ENCODE measurements at regions not wholly inside any gene's neighbourhood (a gene's known extent, or its start where the extent isn't known, plus 50 kb on each side); places are given as distances from the start of the nearest gene placed in this dataset.

DNA sequence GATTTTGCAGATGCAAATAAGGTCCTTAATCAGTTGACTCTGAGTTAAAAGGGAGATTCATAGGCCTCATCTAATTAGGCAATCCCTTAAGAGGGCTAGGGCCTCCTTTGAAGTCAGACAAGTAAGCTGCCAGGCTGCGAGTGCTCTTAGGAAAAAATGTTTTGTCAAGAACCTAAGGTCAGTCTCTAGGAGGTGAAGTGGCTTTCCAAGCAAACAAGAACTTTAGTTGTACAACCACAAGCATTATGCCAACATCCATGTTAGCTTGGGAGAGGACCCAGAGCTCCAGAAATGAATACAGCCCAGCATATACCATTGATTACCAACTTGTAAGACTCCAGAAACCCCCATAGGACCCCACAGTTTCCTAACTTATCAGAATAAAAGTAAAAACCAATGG is 1366.2 kb downstream of the PLA2G4A start:
- Histone ChIP-seq H3K4me1 (no peaks in the 10 kb centered on the region), H3K36me3 (no peaks in the 10 kb centered on the region), H3K4me3 (no peak overlapping the region), H3K27ac (no peak overlapping the region), H3K27me3 (no peaks in the 10 kb centered on the region), H3K9me3 (peaks cover 0 to 8% (median 0%) of the 10 kb centered on the region in 4 donors)
- DNase-seq = no peak
- intact Hi-C loops (cut with DNase I) = no loop called here
- TF ChIP-seq EP300 (IDR thresholded peaks at IDR 0.05) = no peak
- TF ChIP-seq POLR2AphosphoS5 (IDR thresholded peaks at IDR 0.05) = no peak
- no peak for TF ChIP-seq POLR2A (IDR thresholded peaks at IDR 0.05)
- TF ChIP-seq CTCF (IDR thresholded peaks at IDR 0.05) = no peak
- WGBS, 2 donors = 80 to 81% methylated on average over 1 of the region's 1 CpG

- H3K36me3 ChIP-seq = no peaks in the 10 kb centered on the region
- H3K27ac ChIP-seq = no peak overlapping the region
- intact Hi-C loops (cut with DNase I) = no loop called here
- no peaks in the 10 kb centered on the region for H3K27me3 ChIP-seq
- TF ChIP-seq EP300 (IDR thresholded peaks at IDR 0.05) = no peak
- no peak for TF ChIP-seq POLR2A (IDR thresholded peaks at IDR 0.05)
- no peak for TF ChIP-seq POLR2AphosphoS5 (IDR thresholded peaks at IDR 0.05)
- no peak for TF ChIP-seq CTCF (IDR thresholded peaks at IDR 0.05)
- 88 to 90% methylated on average over 1 of the region's 1 CpG for WGBS, 2 donors
- H3K4me1 ChIP-seq = no peaks in the 10 kb centered on the region
- H3K4me3 ChIP-seq = no peak overlapping the region
- H3K9me3 ChIP-seq = peaks cover 0 to 2% (median 0%) of the 10 kb centered on the region in 4 donors
- no peak for DNase-seq
Observed at GRCh38 chr1:188218289-188218688, 1389.5 kb downstream of the PLA2G4A start.

DNA sequence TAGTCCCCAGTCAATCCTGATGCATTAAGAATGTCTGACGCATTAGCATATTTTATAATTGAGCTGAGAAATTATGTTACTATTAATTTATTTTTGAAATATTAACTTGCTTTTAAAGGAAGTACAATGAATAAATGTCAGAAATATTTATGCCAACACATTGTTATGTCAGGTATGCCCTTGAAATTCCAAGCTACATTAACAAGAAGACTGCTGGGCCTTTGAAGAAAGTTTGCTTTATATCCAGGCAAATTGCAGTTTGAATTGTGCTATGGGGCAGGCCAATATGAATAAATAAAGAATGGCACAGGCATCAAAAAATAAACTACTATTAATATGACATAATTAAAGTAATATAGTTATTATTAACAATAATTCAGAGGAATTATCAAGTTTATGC is 1391.3 kb downstream of the PLA2G4A start:
- WGBS, 2 donors = 90 to 99% methylated on average over 1 of the region's 1 CpG
- no peak overlapping the region for H3K4me3 ChIP-seq
- TF ChIP-seq POLR2A (IDR thresholded peaks at IDR 0.05) (no peak), CTCF (IDR thresholded peaks at IDR 0.05) (no peak), POLR2AphosphoS5 (IDR thresholded peaks at IDR 0.05) (no peak), EP300 (IDR thresholded peaks at IDR 0.05) (no peak)
- H3K36me3 ChIP-seq = no peaks in the 10 kb centered on the region
- intact Hi-C loops (cut with DNase I) = no loop called here
- H3K27ac ChIP-seq = no peak overlapping the region
- H3K9me3 ChIP-seq = peaks cover 0 to 3% (median 1%) of the 10 kb centered on the region in 4 donors
- no peak for DNase-seq
- no peaks in the 10 kb centered on the region for H3K4me1 ChIP-seq
- no peaks in the 10 kb centered on the region for H3K27me3 ChIP-seq

DNA sequence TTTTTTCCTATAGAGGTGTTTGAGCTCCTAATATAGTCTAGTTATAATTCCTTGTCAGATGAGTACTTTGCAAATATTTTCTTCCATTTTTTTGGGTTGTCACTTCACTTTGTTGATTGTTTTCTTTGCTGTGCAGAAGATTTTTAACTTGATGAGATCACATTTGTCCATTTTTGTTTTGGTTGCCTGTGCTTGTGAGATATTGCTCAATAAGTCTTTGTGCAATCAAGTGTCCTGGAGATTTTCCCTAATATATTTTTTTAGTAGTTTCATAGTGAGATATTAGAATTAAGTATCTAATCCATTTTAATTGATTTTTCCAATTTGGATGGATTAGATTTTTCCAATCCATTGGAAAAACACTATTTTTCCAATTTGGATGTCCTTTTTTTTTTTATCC is 1395.5 kb downstream of the PLA2G4A start:
- Histone ChIP-seq H3K4me3 (no peak overlapping the region), H3K4me1 (no peaks in the 10 kb centered on the region), H3K27me3 (no peaks in the 10 kb centered on the region), H3K36me3 (no peaks in the 10 kb centered on the region), H3K9me3 (peaks cover 0 to 3% (median 0%) of the 10 kb centered on the region in 4 donors), H3K27ac (no peak overlapping the region)
- no peak for DNase-seq
- intact Hi-C loops (cut with DNase I) = no loop called here
- TF ChIP-seq POLR2A (IDR thresholded peaks at IDR 0.05) = no peak
- no peak for TF ChIP-seq CTCF (IDR thresholded peaks at IDR 0.05)
- TF ChIP-seq POLR2AphosphoS5 (IDR thresholded peaks at IDR 0.05) = no peak

DNA sequence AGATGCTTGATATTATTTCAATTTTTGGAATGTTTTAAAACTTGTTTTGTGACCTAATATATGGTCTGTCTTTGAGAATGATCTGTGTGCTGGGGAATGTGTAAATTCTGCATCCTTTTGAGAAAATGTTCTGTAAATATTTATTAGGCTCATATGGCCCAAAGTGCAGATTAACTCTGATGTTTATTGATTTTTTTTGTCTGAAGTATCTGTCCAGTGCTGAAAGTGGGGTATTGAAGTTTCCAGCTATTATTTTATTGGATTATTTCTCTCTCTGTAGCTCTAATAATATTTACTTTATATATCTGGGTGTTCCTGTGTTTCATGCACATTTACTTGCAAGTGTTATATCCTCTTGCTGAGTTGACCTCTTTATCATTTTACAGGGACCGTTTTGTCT is 1397.2 kb downstream of the PLA2G4A start:
- no peaks in the 10 kb centered on the region for H3K36me3 ChIP-seq
- H3K27ac ChIP-seq = no peak overlapping the region
- H3K27me3 ChIP-seq = no peaks in the 10 kb centered on the region
- H3K4me3 ChIP-seq = no peak overlapping the region
- 68 to 73% methylated on average over 1 of the region's 1 CpG for WGBS, 2 donors
- DNase-seq = no peak
- intact Hi-C loops (cut with DNase I) = no loop called here
- peaks cover 0 to 3% (median 0%) of the 10 kb centered on the region in 4 donors for H3K9me3 ChIP-seq
- no peak for TF ChIP-seq POLR2A (IDR thresholded peaks at IDR 0.05)
- no peak for TF ChIP-seq POLR2AphosphoS5 (IDR thresholded peaks at IDR 0.05)
- TF ChIP-seq CTCF (IDR thresholded peaks at IDR 0.05) = no peak
- TF ChIP-seq EP300 (IDR thresholded peaks at IDR 0.05) = no peak
- H3K4me1 ChIP-seq = no peaks in the 10 kb centered on the region

Measured in sigmoid colon (tissue), 6 donors.